DND-41 (cell line): ENCODE measurements at regions not wholly inside any gene's neighbourhood (a gene's known extent, or its start where the extent isn't known, plus 50 kb on each side); places are given as distances from the start of the nearest gene placed in this dataset.
A peak's percentile ranks its signal among the peaks of the same experiment; 100 is the strongest.

Source experiments
- ATAC-seq: fragments of 200-7000 bp; cut with Tn5 transposase; 3 replicates; pipeline ENCODE4 v1.9.1; 2021; ENCODE audit warnings: low read depth; ENCODE audit not compliant: insufficient read depth
- DNase-seq: peaks from one replicate; pipeline ENCODE4 v3.0.0-alpha.2; 2020
- H2AFZ ChIP-seq: 2 replicates; pipeline ENCODE4 v1.6.0; 2012; ENCODE audit warnings: low read depth, low read length
- H3K27ac ChIP-seq: 2 replicates; pipeline ENCODE4 v1.5.1; 2012; ENCODE audit warnings: low read length, inconsistent platforms
- H3K27me3 ChIP-seq: fragments of 200-600 bp; sonication (generic); 2 replicates; pipeline ENCODE4 v1.6.0; 2012; ENCODE audit warnings: low read length, mild to moderate bottlenecking, inconsistent platforms; ENCODE audit not compliant: insufficient read depth, poor library complexity
- H3K36me3 ChIP-seq: 2 replicates; pipeline ENCODE4 v1.5.1; 2012; ENCODE audit warnings: low read length, inconsistent platforms; ENCODE audit not compliant: insufficient read depth
- H3K4me1 ChIP-seq: 2 replicates; pipeline ENCODE4 v1.5.1; 2012; ENCODE audit warnings: mild to moderate bottlenecking, low read length; ENCODE audit not compliant: insufficient read depth
- H3K4me2 ChIP-seq: 2 replicates; pipeline ENCODE4 v1.6.0; 2012; ENCODE audit warnings: mild to moderate bottlenecking, moderate library complexity, low read length, inconsistent platforms; ENCODE audit not compliant: insufficient read depth
- H3K4me3 ChIP-seq, 2 experiments: fragments of 200-600 bp in 1 of 2; shearing (Covaris generic) in 1 of 2; 2 replicates each; pipeline ENCODE4 v1.5.1; 2012 to 2016; ENCODE audit warnings: inconsistent platforms in 2 of 2, low read length in 2 of 2, mild to moderate bottlenecking in 2 of 2, low read depth in 1 of 2, moderate library complexity in 1 of 2
- H3K79me2 ChIP-seq: 2 replicates; pipeline ENCODE4 v1.6.0; 2012; ENCODE audit warnings: low read length, inconsistent platforms; ENCODE audit not compliant: insufficient read depth
- H3K9ac ChIP-seq: 2 replicates; pipeline ENCODE4 v1.6.0; 2012; ENCODE audit warnings: low read depth, mild to moderate bottlenecking, inconsistent platforms, low read length, moderate library complexity
- H3K9me3 ChIP-seq: 2 replicates; pipeline ENCODE4 v1.5.1; 2012; ENCODE audit warnings: low read length, moderate library complexity, mild to moderate bottlenecking, inconsistent platforms; ENCODE audit not compliant: insufficient read depth, severe bottlenecking
- H4K20me1 ChIP-seq: 2 replicates; pipeline ENCODE4 v1.6.0; 2012; ENCODE audit warnings: low read length; ENCODE audit not compliant: insufficient read depth
- CTCF ChIP-seq: IDR thresholded peaks from 2 replicates; pipeline ENCODE4 v1.5.1; 2012; ENCODE audit warnings: borderline replicate concordance, low read length, moderate library complexity, mild to moderate bottlenecking; ENCODE audit not compliant: poor library complexity, severe bottlenecking; ENCODE audit errors: extremely low read depth
- EZH2 ChIP-seq: IDR thresholded peaks from 3 replicates; pipeline ENCODE4 v1.6.1; 2012; ENCODE audit warnings: borderline replicate concordance, low read depth, mild to moderate bottlenecking, moderate library complexity, low read length, inconsistent platforms; ENCODE audit not compliant: severe bottlenecking

- Histone ChIP-seq H3K9me3 (peaks cover 4% of the 10 kb centered on the region), H3K27ac (no peak overlapping the region), H3K36me3 (no peaks in the 10 kb centered on the region), H3K4me3 (no peak overlapping the region), H4K20me1 (no peaks in the 10 kb centered on the region), H2AFZ (no peak overlapping the region), H3K9ac (no peak overlapping the region), H3K27me3 (no peaks in the 10 kb centered on the region), H3K4me2 (no peak overlapping the region), H3K4me1 (no peaks in the 10 kb centered on the region), H3K79me2 (no peaks in the 10 kb centered on the region)
- TF ChIP-seq CTCF (no peak), EZH2 (no peak)
- DNase-seq (no peak), ATAC-seq (no peak)
Measured at GRCh38 chr10:124262971-124263370, 155.8 kb downstream of the OAT start.

- no peak overlapping the region for H3K27ac ChIP-seq
- DNase-seq (no peak), ATAC-seq (no peak)
- H3K9me3 ChIP-seq = peaks cover 4% of the 10 kb centered on the region
- no peak overlapping the region for H2AFZ ChIP-seq
- no peak overlapping the region for H3K9ac ChIP-seq
- H4K20me1 ChIP-seq = no peaks in the 10 kb centered on the region
- H3K27me3 ChIP-seq = no peaks in the 10 kb centered on the region
- no peaks in the 10 kb centered on the region for H3K36me3 ChIP-seq
- TF ChIP-seq CTCF = peak; percentile 38
- no peak for TF ChIP-seq EZH2
- no peaks in the 10 kb centered on the region for H3K79me2 ChIP-seq
- no peak overlapping the region for H3K4me3 ChIP-seq
- H3K4me1 ChIP-seq = no peaks in the 10 kb centered on the region
- no peak overlapping the region for H3K4me2 ChIP-seq
Measured at GRCh38 chr10:124262234-124262865, 156.4 kb downstream of the OAT start.

GRCh38 chr10:124259139-124259825 is 159.4 kb downstream of the OAT start:
- no peak overlapping the region for H3K27ac ChIP-seq
- no peak overlapping the region for H3K4me2 ChIP-seq
- no peaks in the 10 kb centered on the region for H4K20me1 ChIP-seq
- DNase-seq = peak; percentile 51
- no peaks in the 10 kb centered on the region for H3K79me2 ChIP-seq
- H2AFZ ChIP-seq = no peak overlapping the region
- H3K36me3 ChIP-seq = no peaks in the 10 kb centered on the region
- H3K27me3 ChIP-seq = no peaks in the 10 kb centered on the region
- no peak overlapping the region for H3K4me3 ChIP-seq
- TF ChIP-seq EZH2 (no peak), CTCF (peak; percentile 71)
- peaks cover 4% of the 10 kb centered on the region for H3K9me3 ChIP-seq
- ATAC-seq = peak; percentile 76
- H3K4me1 ChIP-seq = no peaks in the 10 kb centered on the region
- H3K9ac ChIP-seq = no peak overlapping the region
